GM19035 (cell line): ENCODE measurements at regions not wholly inside any gene's neighbourhood (a gene's known extent, or its start where the extent isn't known, plus 50 kb on each side); places are given as distances from the start of the nearest gene placed in this dataset.
"Not testable (repeated sequence)": the region's sequence is repeated elsewhere in the genome, so short reads cannot be mapped to it uniquely, and the experiment has no call there.

Experiments used
- ATAC-seq: cut with Tn5 transposase; IDR thresholded peaks from one replicate; pipeline ENCODE4 v1.9.1; 2021; ENCODE audit not compliant: unreplicated experiment

- ATAC-seq: no peak
These were observed 808.4 kb upstream of the CITED2 start for GRCh38 chr6:140182821-140183220.

GRCh38 chr6:140181876-140182275 is 807.4 kb upstream of the CITED2 start:
- ATAC-seq: no peak

GRCh38 chr6:140180306-140180705 is 805.9 kb upstream of the CITED2 start:
- ATAC-seq: no peak

GRCh38 chr6:140178935-140179334 is 804.5 kb upstream of the CITED2 start:
- ATAC-seq: no peak

GRCh38 chr6:140178520-140178919 is 804.1 kb upstream of the CITED2 start:
- ATAC-seq: no peak

- no peak for ATAC-seq
These were observed 801.9 kb upstream of the CITED2 start for GRCh38 chr6:140176306-140176705.

- no peak for ATAC-seq
These were observed 801.0 kb upstream of the CITED2 start for GRCh38 chr6:140175486-140175885.

GRCh38 chr6:140174524-140174923 is 800.1 kb upstream of the CITED2 start:
- ATAC-seq: no peak

- no peak for ATAC-seq
These were observed 793.9 kb upstream of the CITED2 start for GRCh38 chr6:140168365-140168764.

- ATAC-seq: no peak
These were observed 786.5 kb upstream of the CITED2 start for GRCh38 chr6:140160909-140161308.

- ATAC-seq: no peak
These were observed 786.0 kb upstream of the CITED2 start for GRCh38 chr6:140160494-140160893.

GRCh38 chr6:140156131-140156530 is 781.7 kb upstream of the CITED2 start:
- no peak for ATAC-seq

- no peak for ATAC-seq
These were observed 781.1 kb upstream of the CITED2 start for GRCh38 chr6:140155451-140156126.

- ATAC-seq: no peak
These were observed 779.3 kb upstream of the CITED2 start for GRCh38 chr6:140153703-140154102.

GRCh38 chr6:140147825-140148814 is 773.7 kb upstream of the CITED2 start:
- ATAC-seq: not testable (repeated sequence)

- no peak for ATAC-seq
These were observed 766.4 kb upstream of the CITED2 start for GRCh38 chr6:140140891-140141290.

GRCh38 chr6:140138311-140139010 is 764.0 kb upstream of the CITED2 start:
- no peak for ATAC-seq

GRCh38 chr6:140134224-140134623 is 759.8 kb upstream of the CITED2 start:
- no peak for ATAC-seq

- no peak for ATAC-seq
These were observed 755.6 kb upstream of the CITED2 start for GRCh38 chr6:140130074-140130473.

- no peak for ATAC-seq
These were observed 750.0 kb upstream of the CITED2 start for GRCh38 chr6:140124498-140124897.

- ATAC-seq: no peak
These were observed 733.7 kb upstream of the CITED2 start for GRCh38 chr6:140108167-140108566.
